Stimulated activated CD8-positive, alpha-beta memory T cell treated with anti-CD3 and anti-CD28 coated beads, Interleukin-7, amount 100 ng/mL, for 1 hour (primary cell): ENCODE measurements at regions not wholly inside any gene's neighbourhood (a gene's known extent, or its start where the extent isn't known, plus 50 kb on each side); places are given as distances from the start of the nearest gene placed in this dataset.

Source experiments
- DNase-seq, 2 donors: peaks; one replicate each; pipeline ENCODE4 v3.0.0-alpha.2; 2020; ENCODE audit warnings: low read depth in 2 of 2

DNA sequence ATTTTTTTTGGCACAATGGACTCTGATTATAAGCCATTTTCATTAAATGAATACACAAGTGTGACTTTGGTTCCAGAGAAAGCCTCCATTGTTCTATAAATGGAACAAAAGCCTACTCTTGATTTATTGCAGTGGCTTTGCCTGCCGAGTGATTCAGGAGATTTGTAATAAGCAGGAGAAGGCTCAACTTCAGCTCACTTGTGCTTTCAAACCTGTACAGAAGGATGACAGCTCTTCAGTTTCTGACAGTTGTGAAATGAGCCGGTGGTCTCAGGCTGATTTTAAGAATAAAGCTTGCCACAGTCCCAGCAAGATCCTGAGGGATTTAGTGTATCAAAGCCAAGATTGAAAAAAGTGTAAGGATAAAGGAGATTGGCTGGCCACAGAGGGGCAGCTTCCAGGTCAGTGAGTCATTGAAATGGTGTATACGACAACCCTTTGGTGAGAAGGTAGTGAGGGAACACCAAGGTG lies 438.8 kb upstream of the TGFBR2 start:
- no peak for DNase-seq

DNA sequence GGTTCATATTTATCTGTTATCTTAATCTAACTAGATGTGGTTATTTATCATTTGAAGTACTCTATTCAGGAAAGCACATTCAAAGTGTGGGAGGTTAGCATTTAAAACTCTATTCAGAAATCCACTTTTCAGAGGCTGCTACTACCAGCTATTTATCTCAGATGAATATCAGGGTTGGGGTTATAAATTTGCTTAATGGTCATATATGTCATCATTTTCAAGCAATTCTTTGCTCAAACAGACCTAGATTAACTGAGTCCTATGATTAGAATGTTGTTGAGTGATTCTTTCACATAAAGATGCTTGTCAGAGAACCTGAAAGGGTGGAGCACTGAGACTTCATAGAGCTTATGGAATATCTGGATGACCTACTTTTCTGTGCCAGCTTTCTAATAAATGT lies 436.9 kb upstream of the TGFBR2 start:
- DNase-seq: no peak

DNA sequence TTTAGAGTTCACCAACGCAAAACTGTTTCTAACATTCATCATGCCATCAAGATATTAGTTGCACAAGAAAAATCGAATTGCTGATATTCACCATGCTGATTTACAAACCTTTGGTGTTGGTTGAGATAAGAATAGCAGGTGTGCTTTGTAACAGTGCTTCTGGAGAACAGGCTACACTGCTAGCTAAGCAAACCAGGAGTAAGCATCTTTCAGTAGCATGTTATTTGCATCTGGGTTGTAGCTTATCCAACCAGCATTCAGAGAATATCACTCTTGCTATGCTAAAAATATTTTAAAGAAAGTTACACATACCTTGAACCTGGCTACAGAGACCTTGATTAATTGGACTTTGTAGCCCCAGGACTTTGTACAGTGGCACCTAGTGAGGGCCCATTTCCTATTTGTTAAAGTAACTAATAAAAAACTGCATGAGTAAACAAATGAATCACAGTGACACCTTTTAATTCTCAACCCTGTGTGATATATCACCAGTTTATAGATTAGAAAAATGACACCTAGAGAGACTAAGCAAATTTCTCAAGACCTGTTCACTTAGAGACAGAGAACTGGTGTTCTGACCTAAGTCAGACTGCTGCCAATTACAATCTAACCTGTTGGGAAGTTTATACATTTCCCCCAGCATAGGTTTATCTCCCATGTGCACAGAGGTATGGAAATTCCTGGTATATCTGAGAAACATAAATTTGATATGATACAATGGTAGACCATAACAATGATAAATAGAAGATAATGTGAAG lies 435.5 kb upstream of the TGFBR2 start:
- DNase-seq: no peak

DNA sequence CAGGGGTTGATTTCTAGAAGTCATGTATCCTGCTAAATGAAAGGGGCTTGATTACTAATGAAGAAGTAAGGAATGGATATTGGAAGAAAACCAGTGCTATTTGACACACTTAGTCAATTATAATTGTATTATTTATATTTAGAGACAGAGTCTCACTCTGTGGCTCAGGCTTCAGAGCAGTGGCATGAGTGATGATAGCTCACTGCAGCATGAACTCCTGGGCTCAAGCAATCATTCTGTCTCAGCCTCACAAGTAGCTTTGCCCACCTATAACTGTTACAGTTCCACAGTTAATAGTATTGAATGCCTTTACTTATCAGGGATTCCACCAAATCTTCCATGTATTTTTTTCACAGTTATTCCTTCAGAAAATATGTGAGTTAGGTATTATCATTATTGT lies 432.0 kb upstream of the TGFBR2 start:
- DNase-seq: no peak

DNA sequence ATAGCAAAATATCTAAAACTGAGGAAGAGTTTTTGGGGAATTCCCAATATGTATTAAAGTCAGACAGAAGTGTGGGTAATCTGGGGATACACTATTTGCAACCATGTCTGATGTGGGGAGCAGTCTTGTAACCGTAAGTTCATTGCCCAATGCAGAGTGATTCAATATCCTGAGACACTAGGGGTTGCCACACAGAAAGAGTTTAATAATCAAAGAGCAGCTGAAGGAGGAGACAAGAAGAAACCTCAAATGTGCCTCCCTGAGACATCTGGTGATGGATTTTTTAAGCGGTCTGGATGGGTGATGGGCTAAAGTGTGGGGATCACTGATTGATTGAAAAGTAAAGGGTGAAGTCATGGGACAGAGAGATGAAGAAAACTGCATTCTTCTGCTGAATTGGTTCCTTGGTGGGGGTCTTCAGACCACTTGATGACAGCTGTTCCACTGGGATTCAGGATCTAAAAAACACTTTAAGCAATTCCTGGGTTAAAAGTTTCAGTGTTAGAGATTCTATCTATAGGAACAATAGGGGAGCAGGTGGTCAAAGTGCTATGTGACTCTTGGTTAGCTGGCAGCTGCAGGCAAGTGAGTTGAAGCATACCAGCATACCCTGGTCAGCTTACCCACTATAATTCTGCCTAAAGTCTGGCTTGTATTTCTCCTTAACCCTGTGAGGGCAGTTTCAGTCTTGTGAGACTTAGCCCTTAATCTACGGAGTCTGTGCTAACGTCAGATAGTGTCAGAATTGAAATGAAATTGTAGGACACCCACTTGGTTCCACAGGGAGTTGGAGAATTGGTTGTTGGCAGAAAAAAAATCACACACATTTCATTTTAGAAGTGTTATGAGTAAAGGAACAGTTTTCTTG lies 425.9 kb upstream of the TGFBR2 start:
- DNase-seq: no peak

DNA sequence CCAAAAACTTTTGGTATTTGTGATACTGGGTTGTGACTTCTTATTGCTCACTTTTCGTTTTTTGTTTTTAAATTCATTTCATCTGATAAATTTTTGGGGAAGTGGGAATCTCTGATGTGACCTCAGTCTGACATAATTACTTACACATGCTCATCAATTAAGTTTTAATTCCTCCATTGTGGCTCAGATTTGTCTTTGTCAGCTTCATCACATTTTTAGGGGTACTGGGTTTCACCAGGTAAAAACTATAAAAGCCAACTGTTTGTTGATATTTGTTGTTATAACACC lies 425.3 kb upstream of the TGFBR2 start:
- no peak for DNase-seq

DNA sequence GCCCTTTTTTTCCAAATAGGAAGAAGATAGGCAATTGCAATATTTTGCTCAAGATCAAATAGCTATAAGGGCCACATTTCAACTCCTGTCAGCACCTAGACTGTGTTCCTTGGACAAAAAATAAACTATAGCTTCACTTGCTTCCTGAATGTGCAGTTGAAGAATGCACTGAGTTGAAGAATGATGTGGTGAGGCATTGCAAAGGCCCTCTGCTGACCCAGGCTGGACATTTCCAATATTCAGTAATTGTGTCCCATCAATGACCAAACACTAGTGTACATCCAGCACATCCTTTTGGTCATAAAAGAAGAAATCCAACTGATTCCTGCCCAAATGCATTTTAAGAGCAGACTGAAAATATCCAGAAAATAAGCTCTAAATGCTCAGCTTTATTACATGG lies 424.8 kb upstream of the TGFBR2 start:
- no peak for DNase-seq

DNA sequence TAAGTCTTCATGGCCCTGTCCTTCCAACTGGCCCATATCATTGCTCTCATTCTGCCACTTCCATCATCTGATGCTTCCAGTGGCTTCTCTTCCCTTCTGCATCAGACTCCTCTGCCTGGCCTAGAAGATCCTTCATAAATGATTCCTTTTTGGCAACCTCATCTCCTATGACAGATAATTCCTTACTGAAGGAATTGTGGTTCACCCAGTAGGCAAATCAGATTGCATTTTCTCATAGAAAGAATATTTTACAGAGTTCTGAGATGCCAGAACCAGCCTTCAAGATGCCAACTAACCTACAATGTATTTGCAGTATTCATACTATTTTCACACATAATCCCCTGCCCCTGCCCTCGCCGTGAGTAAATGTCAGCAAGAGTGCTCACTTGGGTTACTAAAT lies 423.0 kb upstream of the TGFBR2 start:
- no peak for DNase-seq

DNA sequence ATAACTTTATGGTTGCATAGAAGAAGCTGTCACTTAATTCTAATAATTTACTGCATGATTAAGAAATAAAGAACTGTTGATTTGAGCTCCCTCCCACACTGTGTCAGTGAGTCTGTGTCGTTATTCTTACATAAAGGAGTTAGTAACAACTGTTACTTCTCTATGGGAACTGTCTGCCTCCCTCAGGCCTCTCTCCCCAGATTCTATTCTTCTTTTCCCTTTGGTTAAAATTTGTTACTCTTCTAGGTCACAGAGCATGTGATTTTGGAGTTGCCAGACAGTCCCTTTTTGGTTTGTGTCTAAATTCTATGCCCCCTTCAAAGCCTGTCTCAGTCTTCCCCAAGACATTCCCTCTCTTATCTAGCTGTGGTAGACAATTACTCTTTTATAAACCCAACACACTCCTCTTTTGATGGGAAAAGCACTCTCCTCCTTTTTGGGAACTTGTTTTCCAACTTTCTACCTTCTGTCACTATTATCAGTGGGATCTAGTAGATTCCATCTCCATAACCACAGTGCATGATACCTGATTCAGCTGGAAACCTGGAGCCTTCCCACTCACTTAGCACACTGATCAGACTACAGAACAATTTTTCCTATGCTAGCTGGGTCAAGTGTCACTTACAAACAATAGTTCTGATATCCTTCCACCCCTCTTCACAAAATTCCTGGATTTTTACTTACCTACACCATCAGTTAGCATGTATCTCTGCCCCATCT lies 422.1 kb upstream of the TGFBR2 start:
- DNase-seq: no peak

DNA sequence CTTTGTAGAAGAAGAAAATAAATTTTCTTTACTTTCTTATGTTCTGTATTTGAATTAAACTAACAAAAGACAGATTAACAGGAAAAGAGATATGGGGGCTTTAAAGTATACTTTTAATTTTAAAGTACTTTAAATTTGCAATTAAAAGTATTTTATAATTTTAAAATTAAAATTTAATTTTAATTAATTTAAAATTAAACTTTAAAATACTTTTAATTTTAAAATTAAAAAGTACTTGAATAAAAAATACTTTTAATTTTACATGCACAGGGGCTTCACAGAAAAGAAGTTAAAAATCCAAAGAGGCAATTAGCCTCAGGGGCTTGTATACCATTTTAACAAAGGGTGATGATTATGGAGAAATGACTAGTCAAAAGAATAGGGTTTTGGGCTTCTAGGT lies 420.5 kb upstream of the TGFBR2 start:
- DNase-seq: no peak

DNA sequence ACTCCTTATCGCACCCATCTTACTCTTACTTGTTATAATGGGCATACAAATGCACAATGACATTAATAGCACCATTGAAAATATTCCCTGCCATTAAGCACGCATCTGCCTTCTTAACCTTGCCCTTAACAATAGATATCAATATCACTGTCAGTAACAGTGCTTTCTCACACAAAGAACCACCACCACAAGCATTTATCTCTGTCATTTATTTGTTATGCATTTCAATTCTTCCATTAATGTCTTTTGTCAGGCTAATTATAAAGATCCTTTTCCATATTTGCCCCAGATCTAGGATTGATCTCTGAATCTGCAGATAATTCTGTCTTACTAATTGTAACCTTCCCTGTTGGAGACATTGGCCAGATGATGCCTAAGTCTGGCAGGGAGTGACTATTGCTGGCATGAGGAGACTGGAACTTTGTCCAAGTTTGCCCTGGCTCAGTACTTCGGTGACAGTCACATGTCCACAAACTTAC lies 419.6 kb upstream of the TGFBR2 start:
- DNase-seq: no peak

DNA sequence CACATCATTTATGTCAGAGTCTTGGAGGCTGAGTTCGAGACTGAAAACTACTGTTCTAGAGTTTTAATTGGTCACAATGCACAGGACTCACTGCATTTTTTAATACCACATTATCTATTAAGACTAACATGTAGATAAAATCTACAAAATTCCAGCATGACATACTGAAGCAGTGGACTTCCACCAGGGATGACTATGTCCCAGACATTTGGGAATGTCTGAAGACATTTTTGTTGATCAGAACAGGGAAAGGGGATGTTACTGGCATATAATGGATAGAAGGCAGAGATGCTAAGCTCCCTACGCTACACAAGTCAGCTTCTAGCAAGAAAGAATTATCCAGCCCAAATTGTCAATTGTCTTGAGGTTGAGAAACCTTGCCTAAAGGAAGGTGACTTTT lies 419.0 kb upstream of the TGFBR2 start:
- DNase-seq: no peak

DNA sequence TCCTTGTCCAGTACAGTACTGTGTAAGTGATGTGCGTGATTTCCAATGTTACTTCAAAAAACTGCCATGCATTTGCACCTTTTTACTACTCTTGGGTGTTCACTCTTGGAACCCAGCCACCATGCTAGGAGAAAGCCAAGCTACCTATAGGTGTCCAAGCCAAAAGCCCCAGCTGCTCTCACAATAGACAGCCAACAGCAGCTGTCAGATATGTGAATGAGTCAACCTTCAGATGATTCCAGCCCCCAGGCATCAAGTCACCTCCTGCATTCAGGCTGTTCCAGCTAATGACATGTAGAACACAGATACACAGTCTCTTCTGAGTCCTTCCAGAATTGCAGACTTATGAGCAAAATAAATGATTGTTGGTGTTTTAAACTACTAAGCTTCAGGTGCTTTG lies 417.7 kb upstream of the TGFBR2 start:
- no peak for DNase-seq

DNA sequence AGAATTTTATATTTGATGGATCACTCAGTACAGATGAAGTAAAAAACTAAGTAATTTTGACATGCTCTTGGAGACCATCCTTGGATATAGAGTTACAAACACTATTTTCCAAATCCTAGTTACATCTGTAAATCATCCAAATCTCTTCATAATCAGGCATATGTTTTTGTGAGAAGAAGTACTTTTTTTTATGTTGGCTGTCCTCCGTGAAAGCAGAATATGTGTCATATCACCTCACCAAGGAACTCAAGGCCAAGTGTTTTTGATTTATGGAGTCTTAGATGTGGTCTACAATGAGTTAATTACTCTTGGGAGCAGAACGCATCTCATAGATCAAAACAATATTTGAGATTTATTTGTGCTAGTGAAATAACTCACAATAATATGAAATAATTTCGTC lies 416.5 kb upstream of the TGFBR2 start:
- DNase-seq: no peak

DNA sequence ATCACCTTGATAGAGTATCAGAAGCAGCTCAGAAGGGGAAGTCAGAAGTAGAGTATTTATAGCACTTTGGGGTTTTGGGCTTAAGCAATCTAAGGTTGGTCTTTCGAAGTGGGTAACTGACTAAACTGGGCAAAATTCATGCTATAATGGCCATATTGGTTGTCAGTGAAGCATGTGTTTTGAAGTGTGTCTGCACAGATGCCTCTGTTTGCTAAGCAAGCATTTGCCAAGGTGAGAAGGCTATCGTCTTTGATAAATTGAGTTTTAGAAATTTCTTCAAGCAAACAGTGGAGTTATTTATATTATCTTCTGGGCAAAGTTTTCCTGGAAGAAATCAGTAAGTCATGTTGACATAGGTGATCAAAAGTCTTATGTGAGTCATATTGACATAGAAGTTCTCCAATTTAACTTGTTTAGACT lies 412.8 kb upstream of the TGFBR2 start:
- DNase-seq: no peak

DNA sequence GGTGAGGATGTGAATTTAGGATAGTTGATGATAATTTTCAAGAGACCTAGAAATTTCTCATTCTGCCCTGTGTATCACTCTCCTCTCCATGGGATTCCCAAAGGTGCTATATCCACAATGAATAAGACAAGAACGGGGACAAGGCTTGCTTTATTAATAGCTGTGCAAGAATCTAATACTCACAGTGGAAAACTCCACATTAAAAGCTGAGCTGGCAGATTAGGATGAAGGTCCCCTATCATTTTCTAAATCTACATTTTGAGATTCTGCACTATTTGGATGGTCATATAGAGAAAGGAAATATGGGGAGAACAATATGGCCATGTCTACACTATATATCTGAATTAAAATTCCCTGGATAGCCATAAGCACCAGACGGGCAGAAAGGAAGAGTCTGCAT lies 411.0 kb upstream of the TGFBR2 start:
- no peak for DNase-seq

DNA sequence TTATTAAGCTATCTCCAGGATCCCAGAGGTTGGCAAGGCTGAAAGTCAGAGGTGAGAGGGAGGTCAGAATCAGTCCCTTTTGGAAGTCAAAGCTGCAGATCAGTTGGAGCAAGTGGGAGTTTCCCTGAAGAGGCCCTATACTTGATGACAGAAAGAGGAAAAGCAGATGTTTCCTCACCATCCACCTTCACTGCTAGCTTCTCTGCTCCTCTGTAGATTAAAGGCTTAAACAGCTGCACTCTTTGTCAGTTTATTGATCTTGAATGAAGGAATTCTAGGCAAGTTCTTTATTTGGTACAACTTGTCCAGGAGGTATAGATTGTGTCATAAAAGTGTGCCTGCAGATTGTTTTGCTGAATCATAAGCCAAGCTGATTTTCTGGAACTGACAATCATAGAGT lies 408.2 kb upstream of the TGFBR2 start:
- DNase-seq: no peak

DNA sequence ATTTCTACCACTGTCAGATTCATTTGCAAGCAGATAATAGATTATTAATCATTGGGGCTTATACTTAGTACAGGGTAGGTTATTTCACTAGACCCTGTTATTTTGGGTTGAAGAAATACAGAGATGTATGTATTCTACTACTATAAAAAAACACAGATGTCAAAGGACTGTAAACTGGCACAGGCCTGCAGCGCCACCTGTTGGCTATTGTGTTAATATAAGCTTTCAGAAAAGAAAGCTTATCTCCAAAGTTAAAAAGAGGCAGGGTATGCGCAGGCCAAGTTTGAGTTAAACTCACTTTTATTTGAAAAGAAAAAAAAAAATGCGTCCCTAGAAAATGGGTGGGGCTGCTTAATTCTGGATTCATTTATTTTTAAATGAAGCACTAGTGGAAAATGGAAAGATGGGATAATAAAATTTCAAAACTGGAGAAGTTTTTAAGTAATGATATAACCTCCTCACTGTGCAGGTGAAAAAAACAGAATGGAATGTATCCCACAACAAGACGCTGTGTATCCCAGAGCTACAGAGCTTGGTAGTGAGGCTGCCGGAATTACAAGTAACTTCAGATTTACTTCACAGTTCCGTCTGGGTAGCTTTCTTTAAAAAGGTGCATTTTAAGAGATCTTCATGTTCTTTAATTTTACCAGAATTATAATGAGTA lies 407.2 kb upstream of the TGFBR2 start:
- peak; percentile 41 to 52 for DNase-seq

DNA sequence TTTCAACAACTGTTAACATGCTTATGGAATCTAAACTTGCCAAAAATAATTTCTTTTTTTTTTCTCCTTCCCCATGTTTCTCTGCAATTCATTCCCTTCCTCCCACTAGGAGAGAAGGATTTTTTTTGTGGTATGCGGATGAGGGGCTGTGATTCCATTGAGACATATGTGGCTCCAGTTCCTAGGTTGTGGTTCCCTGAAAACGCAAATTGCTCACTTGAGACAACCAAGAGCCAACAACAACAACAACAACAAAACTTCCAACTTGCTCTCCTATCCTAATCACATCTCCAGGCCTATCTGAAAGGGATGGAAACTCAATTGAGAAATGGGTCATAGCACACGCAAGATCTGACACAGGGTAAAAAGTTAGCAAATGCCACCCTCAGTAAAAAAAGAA lies 406.5 kb upstream of the TGFBR2 start:
- DNase-seq: no peak

DNA sequence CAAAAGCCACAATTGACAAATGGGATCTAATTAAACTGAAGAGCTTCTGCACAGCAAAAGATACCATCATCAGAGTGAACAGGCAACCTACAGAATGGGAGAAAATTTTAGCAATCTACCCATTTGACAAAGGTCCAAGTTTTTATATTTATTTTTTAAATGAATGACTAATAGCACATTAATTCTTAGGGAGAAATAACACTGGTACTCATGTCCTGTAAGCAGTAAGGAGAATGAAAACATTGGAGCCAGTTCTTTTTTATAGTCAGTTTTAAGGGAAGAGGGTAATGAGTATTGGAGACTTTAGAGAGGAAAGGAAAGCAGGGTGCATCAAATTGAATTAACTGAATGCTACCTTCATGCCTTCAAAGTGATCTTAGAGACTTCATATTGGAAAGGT lies 404.7 kb upstream of the TGFBR2 start:
- DNase-seq: no peak

DNA sequence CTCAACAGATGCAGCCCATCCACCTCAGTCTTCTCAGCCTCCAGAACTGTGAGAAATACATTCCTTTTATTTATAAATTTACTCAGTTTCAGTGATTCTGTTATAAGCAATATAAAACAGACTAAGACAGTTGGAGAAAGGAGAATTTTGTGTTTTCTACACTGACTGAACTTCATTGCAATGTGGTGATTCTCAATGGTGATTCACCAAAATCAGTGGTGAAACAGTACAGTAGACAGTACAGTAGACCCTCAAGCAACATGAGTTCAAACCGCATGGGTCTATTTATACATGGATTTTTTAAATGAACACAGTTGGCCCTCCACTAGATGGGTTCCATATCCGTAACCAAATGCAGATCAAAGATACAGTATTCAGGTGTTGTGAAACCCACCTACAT lies 403.1 kb upstream of the TGFBR2 start:
- DNase-seq: no peak

DNA sequence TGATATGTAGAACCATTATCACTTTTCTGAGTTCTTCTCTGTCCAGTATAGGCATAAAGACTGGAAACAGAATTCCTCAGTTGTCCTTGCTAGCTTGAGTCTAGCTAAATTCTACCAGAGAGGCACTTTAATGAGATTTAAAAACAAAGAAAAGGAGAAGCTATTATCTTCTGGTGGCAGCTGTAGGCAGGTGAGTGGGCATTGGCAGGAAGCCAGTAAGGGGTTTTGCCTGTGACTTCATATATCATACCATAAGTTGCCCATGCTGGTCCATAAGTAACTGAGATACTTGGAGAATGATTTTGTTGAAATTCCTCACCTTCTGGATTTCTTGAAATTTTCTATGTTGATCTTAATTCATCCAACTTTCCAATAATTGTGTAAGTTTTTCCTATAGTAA lies 402.3 kb upstream of the TGFBR2 start:
- no peak for DNase-seq
